Neural progenitor cell (in vitro differentiated cells): ENCODE measurements at regions not wholly inside any gene's neighbourhood (a gene's known extent, or its start where the extent isn't known, plus 50 kb on each side); places are given as distances from the start of the nearest gene placed in this dataset.
A peak's percentile ranks its signal among the peaks of the same experiment; 100 is the strongest.

Experiments used
- DNase-seq: peaks from one replicate; pipeline ENCODE4 v3.0.0-alpha.2; 2016; ENCODE audit warnings: low spot score
- H2AFZ ChIP-seq: fragments of 200-600 bp; sonication (generic); replicated peaks from 2 replicates; pipeline ENCODE4 v1.6.1; 2016; ENCODE audit warnings: antibody characterized with exemption
- H3F3A ChIP-seq: fragments of 200-600 bp; sonication (generic); 2 replicates; pipeline ENCODE4 v1.6.1; 2016; ENCODE audit warnings: antibody characterized with exemption, low read depth
- H3K27ac ChIP-seq: fragments of 200-600 bp; sonication (generic); 2 replicates; pipeline ENCODE4 v1.5.1; 2016; ENCODE audit warnings: mild to moderate bottlenecking
- H3K27me3 ChIP-seq: fragments of 200-600 bp; sonication (generic); 2 replicates; pipeline ENCODE4 v1.6.1; 2016; ENCODE audit warnings: mild to moderate bottlenecking, moderate library complexity
- H3K36me3 ChIP-seq: fragments of 200-600 bp; sonication (generic); 2 replicates; pipeline ENCODE4 v1.5.1; 2016
- H3K4me1 ChIP-seq: fragments of 200-600 bp; sonication (generic); 2 replicates; pipeline ENCODE4 v1.6.1; 2016; ENCODE audit warnings: mixed run types
- H3K4me2 ChIP-seq: fragments of 200-600 bp; sonication (generic); 2 replicates; pipeline ENCODE4 v1.6.1; 2016
- H3K4me3 ChIP-seq: fragments of 200-600 bp; sonication (generic); 2 replicates; pipeline ENCODE4 v1.5.1; 2016
- H3K79me2 ChIP-seq: fragments of 200-600 bp; sonication (generic); 2 replicates; pipeline ENCODE4 v1.6.1; 2016; ENCODE audit warnings: low read depth
- H3K9ac ChIP-seq: fragments of 200-600 bp; sonication (generic); 2 replicates; pipeline ENCODE4 v1.6.1; 2016
- H3K9me3 ChIP-seq: fragments of 200-600 bp; sonication (generic); 2 replicates; pipeline ENCODE4 v1.5.1; 2016; ENCODE audit warnings: low read depth
- H4K20me1 ChIP-seq: fragments of 200-600 bp; sonication (generic); 2 replicates; pipeline ENCODE4 v1.6.1; 2016; ENCODE audit warnings: low read depth
- H3K27ac Mint-ChIP-seq: 3 replicates; pipeline ENCODE4 v1.8.0; 2021; ENCODE audit warnings: mixed read lengths
- H3K27me3 Mint-ChIP-seq: 2 replicates; pipeline ENCODE4 v1.8.0; 2022; ENCODE audit warnings: low read depth, mild to moderate bottlenecking, inconsistent platforms, moderate library complexity, mixed read lengths; ENCODE audit not compliant: insufficient read depth
- H3K36me3 Mint-ChIP-seq: 3 replicates; pipeline ENCODE4 v1.8.0; 2021; ENCODE audit warnings: mixed read lengths
- H3K4me1 Mint-ChIP-seq: 3 replicates; pipeline ENCODE4 v1.8.0; 2021; ENCODE audit warnings: mixed read lengths
- H3K4me3 Mint-ChIP-seq: 3 replicates; pipeline ENCODE4 v1.8.0; 2021; ENCODE audit warnings: mild to moderate bottlenecking, moderate library complexity, mixed read lengths
- H3K9me3 Mint-ChIP-seq: 3 replicates; pipeline ENCODE4 v1.8.0; 2020; ENCODE audit warnings: mixed read lengths
- CTCF ChIP-seq: fragments of 200-600 bp; sonication (generic); IDR thresholded peaks from 2 replicates; pipeline ENCODE4 v1.5.1; 2017; ENCODE audit warnings: antibody characterized with exemption, mild to moderate bottlenecking
- EZH2 ChIP-seq: fragments of 200-600 bp; sonication (generic); IDR thresholded peaks from 2 replicates; pipeline ENCODE4 v1.6.1; 2017; ENCODE audit warnings: antibody characterized with exemption, mild to moderate bottlenecking, moderate library complexity
- EZH2phosphoT487 ChIP-seq: fragments of 200-600 bp; sonication (generic); IDR thresholded peaks from 2 replicates; pipeline ENCODE4 v1.6.1; 2017; ENCODE audit warnings: antibody characterized with exemption

- H3K4me3 Mint-ChIP-seq = no peak overlapping the region
- H3F3A ChIP-seq = no peaks in the 10 kb centered on the region
- no peaks in the 10 kb centered on the region for H3K36me3 Mint-ChIP-seq
- no peaks in the 10 kb centered on the region for H3K4me1 ChIP-seq
- no peaks in the 10 kb centered on the region for H3K79me2 ChIP-seq
- no peak overlapping the region for H3K27ac Mint-ChIP-seq
- H2AFZ ChIP-seq = no peak overlapping the region
- H3K36me3 ChIP-seq = no peaks in the 10 kb centered on the region
- H3K9me3 ChIP-seq = no peaks in the 10 kb centered on the region
- peaks cover 3% of the 10 kb centered on the region for H3K9me3 Mint-ChIP-seq
- DNase-seq = peak; percentile 6
- no peaks in the 10 kb centered on the region for H3K27me3 ChIP-seq
- H3K27me3 Mint-ChIP-seq = peaks cover 2% of the 10 kb centered on the region
- TF ChIP-seq EZH2 = no peak
- TF ChIP-seq CTCF = peak; percentile 47
- H3K9ac ChIP-seq = no peak overlapping the region
- H3K27ac ChIP-seq = no peak overlapping the region
- H3K4me3 ChIP-seq = no peak overlapping the region
- H3K4me1 Mint-ChIP-seq = no peaks in the 10 kb centered on the region
- H3K4me2 ChIP-seq = no peak overlapping the region
- H4K20me1 ChIP-seq = no peaks in the 10 kb centered on the region
Measured at GRCh38 chr4:116055857-116056827, 942.7 kb upstream of the NDST4 start.

- Mint-ChIP-seq H3K4me3 (no peak overlapping the region), H3K27me3 (no peaks in the 10 kb centered on the region), H3K9me3 (no peaks in the 10 kb centered on the region), H3K27ac (no peak overlapping the region), H3K4me1 (peaks cover 3% of the 10 kb centered on the region), H3K36me3 (no peaks in the 10 kb centered on the region)
- DNase-seq = no peak
- no peaks in the 10 kb centered on the region for H3K27me3 ChIP-seq
- no peaks in the 10 kb centered on the region for H3K9me3 ChIP-seq
- H3F3A ChIP-seq = no peaks in the 10 kb centered on the region
- H3K4me2 ChIP-seq = no peak overlapping the region
- H3K4me3 ChIP-seq = no peak overlapping the region
- no peaks in the 10 kb centered on the region for H3K79me2 ChIP-seq
- no peak overlapping the region for H2AFZ ChIP-seq
- H4K20me1 ChIP-seq = no peaks in the 10 kb centered on the region
- no peak overlapping the region for H3K9ac ChIP-seq
- H3K4me1 ChIP-seq = no peaks in the 10 kb centered on the region
- no peaks in the 10 kb centered on the region for H3K36me3 ChIP-seq
- no peak for TF ChIP-seq EZH2phosphoT487
- H3K27ac ChIP-seq = no peak overlapping the region
Measured at GRCh38 chr4:116027311-116027710, 913.9 kb upstream of the NDST4 start.

- no peak overlapping the region for H3K4me3 ChIP-seq
- peaks cover 17% of the 10 kb centered on the region for H3K9me3 Mint-ChIP-seq
- peaks cover 5% of the 10 kb centered on the region for H3F3A ChIP-seq
- no peak overlapping the region for H3K4me2 ChIP-seq
- H3K36me3 ChIP-seq = peaks cover 7% of the 10 kb centered on the region
- peaks cover under 1% of the 10 kb centered on the region for H3K27me3 Mint-ChIP-seq
- H3K36me3 Mint-ChIP-seq = no peaks in the 10 kb centered on the region
- H3K27ac Mint-ChIP-seq = peak overlapping the region; percentile 67
- no peak for DNase-seq
- peaks cover 8% of the 10 kb centered on the region for H3K9me3 ChIP-seq
- no peaks in the 10 kb centered on the region for H3K79me2 ChIP-seq
- no peaks in the 10 kb centered on the region for H4K20me1 ChIP-seq
- H3K27ac ChIP-seq = no peak overlapping the region
- H3K9ac ChIP-seq = no peak overlapping the region
- no peaks in the 10 kb centered on the region for H3K27me3 ChIP-seq
- H3K4me3 Mint-ChIP-seq = no peak overlapping the region
- TF ChIP-seq CTCF (no peak), EZH2 (no peak), EZH2phosphoT487 (no peak)
- peaks cover 3% of the 10 kb centered on the region for H3K4me1 Mint-ChIP-seq
- H3K4me1 ChIP-seq = no peaks in the 10 kb centered on the region
- H2AFZ ChIP-seq = no peak overlapping the region
Measured at GRCh38 chr4:116024954-116025708, 911.7 kb upstream of the NDST4 start.
